Astrocyte (in vitro differentiated cells and primary cell): ENCODE measurements at regions not wholly inside any gene's neighbourhood (a gene's known extent, or its start where the extent isn't known, plus 50 kb on each side); places are given as distances from the start of the nearest gene placed in this dataset.
"Not testable (repeated sequence)": the region's sequence is repeated elsewhere in the genome, so short reads cannot be mapped to it uniquely, and the experiment has no call there.

Experiments
- DNase-seq: peaks from one replicate; pipeline ENCODE4 v3.0.0-alpha.2; 2010; ENCODE audit warnings: low read depth
- FAIRE-seq: peaks from 2 replicates; lab custom pipeline; 2011; peaks lifted over from hg19 to GRCh38; lab: Jason Lieb, UNC
- H2AFZ ChIP-seq: 2 replicates; pipeline ENCODE4 v1.6.0; 2012; ENCODE audit warnings: low read depth, low read length, inconsistent platforms
- H3K27ac ChIP-seq: 2 replicates; pipeline ENCODE4 v1.5.1; 2011; ENCODE audit warnings: low read depth, low read length, inconsistent platforms
- H3K27me3 ChIP-seq: 2 replicates; pipeline ENCODE4 v1.6.0; 2011; ENCODE audit warnings: low read length, inconsistent platforms; ENCODE audit not compliant: insufficient read depth
- H3K36me3 ChIP-seq: 2 replicates; pipeline ENCODE4 v1.5.1; 2011; ENCODE audit warnings: low read length, inconsistent platforms; ENCODE audit not compliant: insufficient read depth
- H3K4me1 ChIP-seq: 2 replicates; pipeline ENCODE4 v1.5.1; 2011; ENCODE audit warnings: low read length, inconsistent platforms; ENCODE audit not compliant: insufficient read depth
- H3K4me2 ChIP-seq: 2 replicates; pipeline ENCODE4 v1.6.0; 2012; ENCODE audit warnings: low read length, inconsistent platforms
- H3K4me3 ChIP-seq: 2 replicates; pipeline ENCODE4 v1.5.1; 2011; ENCODE audit warnings: low read depth, mild to moderate bottlenecking, low read length, inconsistent platforms; ENCODE audit not compliant: insufficient read depth
- H3K79me2 ChIP-seq: 2 replicates; pipeline ENCODE4 v1.6.0; 2012; ENCODE audit warnings: mild to moderate bottlenecking, low read length, inconsistent platforms; ENCODE audit not compliant: insufficient read depth
- H3K9ac ChIP-seq: 2 replicates; pipeline ENCODE4 v1.6.0; 2012; ENCODE audit warnings: mild to moderate bottlenecking, low read length, inconsistent platforms
- H3K9me3 ChIP-seq: 2 replicates; pipeline ENCODE4 v1.5.1; 2012; ENCODE audit warnings: low read depth, mild to moderate bottlenecking, low read length, inconsistent platforms; ENCODE audit not compliant: insufficient read depth
- H4K20me1 ChIP-seq: 2 replicates; pipeline ENCODE4 v1.6.0; 2012; ENCODE audit warnings: low read length, inconsistent platforms; ENCODE audit not compliant: insufficient read depth
- H3K27ac Mint-ChIP-seq: one replicate; pipeline ENCODE4 v1.8.0; 2021; ENCODE audit warnings: mild to moderate bottlenecking, mixed read lengths; ENCODE audit not compliant: unreplicated experiment
- H3K27me3 Mint-ChIP-seq: one replicate; pipeline ENCODE4 v1.8.0; 2021; ENCODE audit warnings: low read depth, mixed read lengths; ENCODE audit not compliant: unreplicated experiment
- H3K36me3 Mint-ChIP-seq: one replicate; pipeline ENCODE4 v1.8.0; 2021; ENCODE audit warnings: low read depth, mixed read lengths; ENCODE audit not compliant: unreplicated experiment
- H3K4me1 Mint-ChIP-seq: one replicate; pipeline ENCODE4 v1.8.0; 2021; ENCODE audit warnings: low read depth, mixed read lengths; ENCODE audit not compliant: unreplicated experiment
- H3K4me3 Mint-ChIP-seq: one replicate; pipeline ENCODE4 v1.8.0; 2021; ENCODE audit warnings: mild to moderate bottlenecking, moderate library complexity, mixed read lengths; ENCODE audit not compliant: unreplicated experiment
- H3K9me3 Mint-ChIP-seq: one replicate; pipeline ENCODE4 v1.8.0; 2021; ENCODE audit warnings: mild to moderate bottlenecking, mixed read lengths; ENCODE audit not compliant: unreplicated experiment
- EZH2 ChIP-seq: IDR thresholded peaks from 2 replicates; pipeline ENCODE4 v1.6.1; 2012; ENCODE audit warnings: mild to moderate bottlenecking, low read length, inconsistent platforms; ENCODE audit not compliant: insufficient read depth
- TF ChIP-seq, protein P1 (sequence below): IDR thresholded peaks from 2 replicates; pipeline ENCODE4 v1.5.1; 2011; ENCODE audit warnings: low read depth, mild to moderate bottlenecking, inconsistent platforms, low read length, moderate library complexity; ENCODE audit not compliant: insufficient read depth

DNA sequence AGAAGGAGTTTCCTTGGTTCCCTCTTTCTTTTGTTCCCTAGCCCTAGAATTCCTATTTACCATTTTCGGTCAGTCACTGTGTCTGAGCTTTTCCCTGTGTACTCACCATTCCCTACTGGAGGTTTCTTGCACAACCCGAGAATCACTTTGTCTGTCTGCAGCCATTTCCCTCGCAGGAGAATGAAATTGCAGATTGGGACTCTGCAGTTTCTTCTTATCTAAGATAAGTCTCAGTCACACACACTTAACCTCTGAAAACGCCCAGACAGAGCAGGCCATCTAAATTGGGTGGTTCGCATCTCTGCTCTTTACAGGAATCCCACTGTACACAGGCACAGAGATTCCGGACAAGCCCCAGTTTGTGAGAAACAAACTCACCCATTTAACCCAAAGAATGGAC is 58.6 kb upstream of the CNTNAP2 start:
- Histone ChIP-seq H3K4me3 (no peak overlapping the region), H3K4me2 (no peak overlapping the region), H3K79me2 (no peaks in the 10 kb centered on the region), H4K20me1 (no peaks in the 10 kb centered on the region), H3K27ac (no peak overlapping the region), H3K27me3 (no peaks in the 10 kb centered on the region), H2AFZ (no peak overlapping the region), H3K9me3 (no peaks in the 10 kb centered on the region), H3K36me3 (no peaks in the 10 kb centered on the region), H3K4me1 (no peaks in the 10 kb centered on the region), H3K9ac (no peak overlapping the region)
- Mint-ChIP-seq H3K4me3 (no peak overlapping the region), H3K4me1 (no peaks in the 10 kb centered on the region), H3K36me3 (no peaks in the 10 kb centered on the region), H3K9me3 (peaks cover 6% of the 10 kb centered on the region), H3K27me3 (no peaks in the 10 kb centered on the region), H3K27ac (no peak overlapping the region)
- FAIRE-seq = no peak
- TF ChIP-seq, protein P1, sequence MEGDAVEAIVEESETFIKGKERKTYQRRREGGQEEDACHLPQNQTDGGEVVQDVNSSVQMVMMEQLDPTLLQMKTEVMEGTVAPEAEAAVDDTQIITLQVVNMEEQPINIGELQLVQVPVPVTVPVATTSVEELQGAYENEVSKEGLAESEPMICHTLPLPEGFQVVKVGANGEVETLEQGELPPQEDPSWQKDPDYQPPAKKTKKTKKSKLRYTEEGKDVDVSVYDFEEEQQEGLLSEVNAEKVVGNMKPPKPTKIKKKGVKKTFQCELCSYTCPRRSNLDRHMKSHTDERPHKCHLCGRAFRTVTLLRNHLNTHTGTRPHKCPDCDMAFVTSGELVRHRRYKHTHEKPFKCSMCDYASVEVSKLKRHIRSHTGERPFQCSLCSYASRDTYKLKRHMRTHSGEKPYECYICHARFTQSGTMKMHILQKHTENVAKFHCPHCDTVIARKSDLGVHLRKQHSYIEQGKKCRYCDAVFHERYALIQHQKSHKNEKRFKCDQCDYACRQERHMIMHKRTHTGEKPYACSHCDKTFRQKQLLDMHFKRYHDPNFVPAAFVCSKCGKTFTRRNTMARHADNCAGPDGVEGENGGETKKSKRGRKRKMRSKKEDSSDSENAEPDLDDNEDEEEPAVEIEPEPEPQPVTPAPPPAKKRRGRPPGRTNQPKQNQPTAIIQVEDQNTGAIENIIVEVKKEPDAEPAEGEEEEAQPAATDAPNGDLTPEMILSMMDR = no peak
- TF ChIP-seq EZH2 = no peak
- DNase-seq = no peak

DNA sequence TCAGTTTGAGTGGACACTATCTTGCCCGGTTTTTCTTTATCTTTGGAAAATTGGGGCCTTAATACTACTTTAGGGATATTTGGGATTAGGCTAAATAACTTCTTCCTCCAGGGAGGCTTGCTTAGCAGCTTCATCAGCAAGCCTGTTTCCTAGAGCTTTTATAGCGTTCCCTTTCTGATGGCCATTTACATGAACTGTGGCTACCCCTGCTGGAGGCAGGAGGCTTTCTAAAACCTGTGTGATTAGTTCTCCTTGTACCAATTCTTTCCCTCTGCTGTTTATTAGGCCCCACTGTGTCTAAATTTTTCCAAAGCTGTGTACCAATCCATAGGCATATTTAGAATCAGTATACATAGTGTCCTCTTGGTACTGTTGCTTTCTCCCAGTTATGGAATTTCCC is 61.7 kb upstream of the CNTNAP2 start:
- no peak for FAIRE-seq
- Mint-ChIP-seq H3K27me3 (no peaks in the 10 kb centered on the region), H3K4me1 (no peaks in the 10 kb centered on the region), H3K9me3 (peaks cover 6% of the 10 kb centered on the region), H3K36me3 (no peaks in the 10 kb centered on the region), H3K27ac (no peak overlapping the region), H3K4me3 (no peak overlapping the region)
- Histone ChIP-seq H2AFZ (no peak overlapping the region), H3K36me3 (no peaks in the 10 kb centered on the region), H3K27me3 (no peaks in the 10 kb centered on the region), H3K4me1 (no peaks in the 10 kb centered on the region), H3K9ac (no peak overlapping the region), H3K4me2 (no peak overlapping the region), H3K79me2 (no peaks in the 10 kb centered on the region), H3K27ac (no peak overlapping the region), H3K4me3 (no peak overlapping the region), H3K9me3 (no peaks in the 10 kb centered on the region), H4K20me1 (no peaks in the 10 kb centered on the region)
- TF ChIP-seq EZH2 = no peak
- TF ChIP-seq, protein P1 = no peak
- DNase-seq = no peak

DNA sequence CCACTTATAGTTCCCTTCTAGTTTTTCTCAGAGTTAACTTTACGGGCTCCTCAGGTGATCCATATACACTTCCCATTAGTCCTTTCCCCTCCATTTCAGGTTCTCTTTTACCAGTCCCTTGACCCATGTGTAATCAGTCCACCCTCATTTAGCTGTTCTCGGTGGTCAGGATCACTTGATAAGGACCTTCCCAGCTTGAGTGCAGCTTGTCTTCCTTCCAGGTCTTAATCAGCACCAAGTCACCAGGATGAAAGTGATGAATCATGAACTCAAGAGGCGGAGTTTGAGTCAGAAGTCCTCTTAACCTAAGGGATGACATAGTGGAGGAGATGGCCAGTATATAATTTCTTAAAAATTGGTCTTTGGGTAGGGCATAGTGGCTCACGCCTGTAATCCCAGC is 63.1 kb upstream of the CNTNAP2 start:
- no peaks in the 10 kb centered on the region for H3K4me1 ChIP-seq
- DNase-seq (no peak), FAIRE-seq (no peak)
- no peaks in the 10 kb centered on the region for H3K9me3 ChIP-seq
- Mint-ChIP-seq H3K4me3 (no peak overlapping the region), H3K27me3 (no peaks in the 10 kb centered on the region), H3K27ac (no peak overlapping the region), H3K36me3 (no peaks in the 10 kb centered on the region), H3K4me1 (no peaks in the 10 kb centered on the region), H3K9me3 (peaks cover 6% of the 10 kb centered on the region)
- H3K36me3 ChIP-seq = no peaks in the 10 kb centered on the region
- no peaks in the 10 kb centered on the region for H4K20me1 ChIP-seq
- no peak overlapping the region for H3K4me3 ChIP-seq
- H3K27ac ChIP-seq = no peak overlapping the region
- no peak for TF ChIP-seq EZH2
- TF ChIP-seq, protein P1 = no peak
- no peak overlapping the region for H3K9ac ChIP-seq
- H3K27me3 ChIP-seq = no peaks in the 10 kb centered on the region
- H3K79me2 ChIP-seq = no peaks in the 10 kb centered on the region
- H3K4me2 ChIP-seq = no peak overlapping the region
- H2AFZ ChIP-seq = no peak overlapping the region

DNA sequence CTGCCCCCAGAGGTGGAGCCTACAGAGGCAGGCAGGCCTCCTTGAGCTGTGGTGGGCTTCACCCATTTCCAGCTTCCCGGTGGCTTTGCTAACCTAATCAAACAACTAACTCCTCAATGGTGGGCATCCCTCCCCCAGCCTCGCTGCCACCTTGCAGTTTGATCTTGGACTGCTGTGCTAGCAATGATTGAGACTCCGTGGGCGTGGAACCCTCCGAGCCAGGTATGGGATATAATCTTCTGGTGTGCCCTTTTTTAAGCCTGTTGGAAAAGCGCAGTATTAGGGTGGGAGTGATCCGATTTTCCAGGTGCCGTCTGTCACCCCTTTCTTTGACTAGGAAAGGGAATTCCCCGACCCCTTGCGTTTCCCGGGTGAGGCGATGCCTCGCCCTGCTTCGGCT is 73.3 kb upstream of the CNTNAP2 start:
- not testable (repeated sequence) for H3K4me3 Mint-ChIP-seq, H2AFZ ChIP-seq, H3K27me3 ChIP-seq, H3K4me1 ChIP-seq, DNase-seq, H3K79me2 ChIP-seq, H3K9me3 Mint-ChIP-seq, H3K4me1 Mint-ChIP-seq, H3K4me3 ChIP-seq, H3K27ac Mint-ChIP-seq, H3K27me3 Mint-ChIP-seq, H3K36me3 ChIP-seq, H3K9ac ChIP-seq, FAIRE-seq, H4K20me1 ChIP-seq, H3K9me3 ChIP-seq, H3K36me3 Mint-ChIP-seq, H3K4me2 ChIP-seq, H3K27ac ChIP-seq
